Forelimb muscle (tissue), 1 donor: ENCODE measurements at regions not wholly inside any gene's neighbourhood (a gene's known extent, or its start where the extent isn't known, plus 50 kb on each side); places are given as distances from the start of the nearest gene placed in this dataset.
"Not testable (repeated sequence)": the region's sequence is repeated elsewhere in the genome, so short reads cannot be mapped to it uniquely, and the experiment has no call there.

Experiments used
- DNase-seq: peaks from one replicate; pipeline ENCODE4 v3.0.0-alpha.2; 2013; ENCODE audit warnings: low read depth

DNA sequence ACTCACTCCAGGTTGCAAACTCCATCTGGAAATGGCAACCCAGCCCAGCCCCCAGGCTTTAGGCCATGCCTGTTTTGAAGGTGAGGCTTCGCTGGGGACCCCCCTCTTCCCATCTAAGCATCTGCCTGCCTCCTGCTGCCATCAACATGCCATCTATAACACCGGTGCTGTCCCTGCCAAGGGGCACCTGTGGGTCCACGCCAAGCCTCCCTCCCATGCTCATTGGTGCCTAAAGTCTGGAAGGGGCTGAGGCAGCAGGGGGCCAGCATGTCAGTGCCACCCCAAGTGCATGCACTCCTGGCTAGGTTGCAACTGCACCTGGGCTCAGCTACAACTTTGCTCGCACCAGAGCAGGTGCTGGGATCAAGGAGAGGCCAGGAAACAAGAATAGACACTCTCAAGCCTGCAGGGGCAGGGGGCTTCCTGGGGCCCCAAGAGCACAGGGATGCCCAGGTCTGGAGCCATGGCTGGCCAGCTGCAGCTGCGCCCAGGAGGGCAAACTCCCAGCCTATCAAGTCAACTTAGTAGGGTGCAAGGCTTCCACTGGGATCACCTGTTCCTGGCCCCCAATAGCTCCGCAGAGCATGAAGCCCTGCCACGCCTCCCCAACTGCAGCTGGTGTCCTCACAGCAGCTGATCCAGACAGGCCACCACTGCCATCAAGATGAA lies 151.3 kb upstream of the HSF2 start:
- no peak for DNase-seq

DNA sequence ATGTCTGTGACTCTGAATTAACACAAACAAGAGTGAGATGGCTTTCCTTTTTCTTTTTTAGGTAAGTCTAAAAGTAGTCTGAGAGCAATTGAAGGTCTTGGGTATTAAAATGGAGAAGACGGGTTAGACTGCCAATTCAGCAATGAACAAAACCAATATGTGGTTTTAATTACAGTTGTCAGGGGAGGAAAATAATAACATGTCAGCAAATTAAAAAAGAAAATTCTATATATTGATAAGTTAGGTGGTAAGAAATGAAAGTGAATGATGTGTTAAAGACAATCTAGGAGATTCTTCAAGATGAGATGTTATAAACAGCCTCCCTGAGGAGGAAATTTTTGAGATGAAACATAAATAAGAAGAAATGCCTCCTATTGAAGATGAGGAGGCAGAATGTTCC lies 150.6 kb upstream of the HSF2 start:
- no peak for DNase-seq

GRCh38 chr6:122258839-122259238 lies 140.6 kb upstream of the HSF2 start:
- no peak for DNase-seq

DNA sequence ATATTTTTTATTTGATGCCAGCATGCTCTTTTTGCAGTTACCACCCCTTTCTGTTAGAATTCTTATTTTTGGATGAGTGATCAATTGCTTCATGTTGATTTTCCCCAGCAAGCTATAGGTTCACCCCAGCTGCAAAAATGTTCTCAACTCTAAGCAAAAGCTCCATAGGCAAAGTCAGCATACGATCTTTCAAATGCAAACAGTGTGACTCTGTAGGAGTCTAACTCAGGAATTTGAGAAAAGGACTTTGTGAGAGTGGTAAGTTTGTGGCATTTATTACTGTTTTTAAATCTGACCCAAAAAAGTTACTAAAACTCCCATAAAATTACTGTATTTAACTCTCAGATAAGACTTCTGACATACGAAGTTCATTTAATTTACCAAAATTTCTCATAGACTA lies 134.9 kb upstream of the HSF2 start:
- no peak for DNase-seq

DNA sequence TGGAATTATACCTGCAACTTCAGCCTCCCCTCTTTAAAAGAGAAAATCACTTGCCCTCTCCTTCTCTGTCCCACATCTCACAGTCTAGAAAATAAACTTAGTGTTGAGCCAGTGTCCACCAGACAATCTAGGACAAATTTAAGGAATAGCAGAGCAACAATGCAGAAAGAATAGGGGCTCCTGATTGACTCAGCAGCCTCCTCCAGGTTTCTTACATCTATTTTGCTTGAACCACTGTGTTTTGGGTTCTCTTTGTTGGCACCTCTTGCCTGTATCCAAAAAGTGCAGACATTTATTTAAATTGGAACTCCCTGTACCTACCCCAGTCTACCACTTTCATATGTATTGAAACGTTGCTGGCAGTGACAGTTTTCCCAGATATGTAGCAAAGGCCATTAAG lies 133.7 kb upstream of the HSF2 start:
- no peak for DNase-seq

DNA sequence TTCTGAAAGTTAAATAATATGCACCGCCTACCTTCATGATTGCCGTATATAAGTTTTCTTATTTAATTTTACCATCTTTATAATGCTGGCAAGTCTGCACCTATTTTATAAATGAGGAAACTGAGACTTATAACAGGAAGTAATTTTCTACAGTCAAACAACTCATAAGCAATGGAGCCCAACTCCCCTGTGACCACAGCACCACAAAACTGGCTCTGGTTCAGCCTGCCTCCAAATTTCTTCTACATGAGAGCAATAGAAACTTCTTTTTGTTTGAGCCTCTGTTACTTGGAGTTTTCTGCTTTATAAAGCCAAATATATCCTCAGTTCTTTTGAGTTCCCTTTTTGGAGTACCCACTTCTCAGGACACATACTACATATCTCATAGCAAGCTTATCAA lies 131.1 kb upstream of the HSF2 start:
- DNase-seq: no peak

- no peak for DNase-seq
These were observed 122.8 kb upstream of the HSF2 start for GRCh38 chr6:122276637-122277036.

- DNase-seq: not testable (repeated sequence)
These were observed 119.1 kb upstream of the HSF2 start for GRCh38 chr6:122280105-122281021.

GRCh38 chr6:122283884-122284283 lies 115.6 kb upstream of the HSF2 start:
- DNase-seq: no peak

- DNase-seq: no peak
These were observed 114.6 kb upstream of the HSF2 start for GRCh38 chr6:122284848-122285247.

GRCh38 chr6:122285292-122285913 lies 114.0 kb upstream of the HSF2 start:
- DNase-seq: no peak

- no peak for DNase-seq
These were observed 112.9 kb upstream of the HSF2 start for GRCh38 chr6:122286512-122286911.

GRCh38 chr6:122289762-122290539 lies 109.5 kb upstream of the HSF2 start:
- DNase-seq: peak; percentile 9

DNA sequence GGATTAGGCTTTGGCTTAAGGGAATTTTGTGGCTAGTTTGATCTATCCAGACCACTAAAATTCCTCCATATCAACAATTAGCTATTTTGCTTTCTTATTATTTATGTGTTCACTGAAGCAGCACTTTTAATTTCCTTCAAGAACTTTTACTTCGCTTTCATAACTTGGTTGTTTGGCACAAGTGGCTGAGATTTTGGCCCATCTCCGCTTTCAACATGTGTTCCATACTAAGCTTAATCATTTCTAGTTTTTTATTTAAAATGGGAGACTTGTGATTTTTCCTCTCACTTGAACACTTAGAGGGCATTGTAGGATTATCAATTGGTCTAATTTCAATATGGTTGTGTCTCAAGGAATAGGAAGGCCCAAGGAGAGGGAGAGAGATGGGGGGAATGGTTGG lies 102.4 kb upstream of the HSF2 start:
- no peak for DNase-seq

DNA sequence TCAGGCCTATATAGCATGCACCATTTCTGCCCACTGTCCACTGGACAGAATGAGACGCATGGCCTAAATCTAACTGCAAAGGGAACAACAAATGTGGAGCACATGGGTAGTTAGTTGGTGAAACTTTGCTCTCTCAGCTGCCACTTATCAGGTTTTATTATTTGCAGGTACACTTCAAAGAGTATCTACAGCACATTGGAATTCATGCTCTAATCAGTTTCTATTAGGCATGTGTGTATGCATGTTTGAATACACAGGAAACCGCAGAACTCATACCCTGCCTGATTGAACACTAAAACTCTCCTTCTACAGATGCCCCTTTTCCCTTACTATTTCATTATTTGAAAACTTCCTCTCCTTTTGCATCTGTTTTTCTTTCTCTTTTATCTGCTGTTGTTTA lies 97.4 kb upstream of the HSF2 start:
- DNase-seq: no peak

- no peak for DNase-seq
These were observed 91.9 kb upstream of the HSF2 start for GRCh38 chr6:122307577-122307976.

DNA sequence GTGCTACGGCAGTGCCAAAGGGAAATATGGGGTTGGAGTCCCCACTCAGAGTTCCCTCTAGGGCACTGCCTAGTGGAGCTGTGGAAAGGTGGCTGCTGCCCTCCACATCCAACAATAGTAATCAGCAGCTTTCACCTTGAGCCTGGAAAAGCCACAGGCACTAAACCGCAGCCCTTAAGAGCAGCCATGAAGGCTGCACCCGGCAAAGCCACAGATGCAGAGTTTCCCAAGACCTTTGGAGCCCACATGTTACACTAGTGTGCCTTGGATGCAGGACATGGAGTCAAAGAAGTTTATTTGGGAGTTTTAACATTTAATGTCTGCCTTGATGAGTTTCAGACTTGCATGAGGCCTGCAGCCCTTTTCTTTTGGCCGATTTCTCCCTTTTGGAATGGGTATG lies 91.4 kb upstream of the HSF2 start:
- no peak for DNase-seq

GRCh38 chr6:122315842-122316241 lies 83.6 kb upstream of the HSF2 start:
- DNase-seq: no peak

- DNase-seq: no peak
These were observed 76.6 kb upstream of the HSF2 start for GRCh38 chr6:122322824-122323223.

- DNase-seq: no peak
These were observed 76.1 kb upstream of the HSF2 start for GRCh38 chr6:122323361-122323760.

DNA sequence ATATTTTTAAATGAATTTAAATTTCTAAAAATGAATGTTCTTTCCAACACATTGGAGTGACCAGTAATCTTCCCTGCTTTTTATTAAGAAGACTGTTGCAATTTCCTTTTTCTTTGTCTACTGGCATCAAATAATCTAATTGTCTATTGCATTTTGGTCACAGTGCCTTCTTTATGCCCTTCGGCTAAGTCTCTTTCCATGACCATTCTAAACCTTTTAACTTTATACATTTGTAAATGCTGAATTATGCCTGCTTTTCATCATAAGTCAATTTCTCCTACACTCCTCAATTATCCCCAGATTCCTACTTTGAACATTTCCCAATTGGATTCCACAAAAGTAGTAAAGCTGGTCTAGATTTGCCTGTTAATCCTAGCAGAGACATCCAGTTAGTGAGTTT lies 69.1 kb upstream of the HSF2 start:
- DNase-seq: no peak

- no peak for DNase-seq
These were observed 61.8 kb upstream of the HSF2 start for GRCh38 chr6:122337645-122338044.
